Erythroblast (primary cell): ENCODE measurements at regions not wholly inside any gene's neighbourhood (a gene's known extent, or its start where the extent isn't known, plus 50 kb on each side); places are given as distances from the start of the nearest gene placed in this dataset.

Experiments used
- DNase-seq, 2 experiments: peaks; one replicate each; lab custom pipeline; 2025; lab: John Stamatoyannopoulos, UW
- GATA1 ChIP-seq: IDR thresholded peaks from 2 replicates; pipeline ENCODE4 v1.6.1; 2011; ENCODE audit warnings: low read depth, mild to moderate bottlenecking, control low read depth, low read length, moderate library complexity
- POLR2A ChIP-seq: IDR thresholded peaks from 2 replicates; pipeline ENCODE4 v1.6.1; 2011; ENCODE audit warnings: mild to moderate bottlenecking, low read length

GRCh38 chr5:26660116-26660515, 378.3 kb downstream of the CDH9 start:
- TF ChIP-seq GATA1 (no peak), POLR2A (no peak)
- no peak for DNase-seq

GRCh38 chr5:26649000-26649399, 389.4 kb downstream of the CDH9 start:
- no peak for TF ChIP-seq GATA1
- no peak for TF ChIP-seq POLR2A
- no peak for DNase-seq

- DNase-seq, result no peak
- no peak for TF ChIP-seq POLR2A
- no peak for TF ChIP-seq GATA1
Observed at GRCh38 chr5:26647781-26648180, 390.6 kb downstream of the CDH9 start.

GRCh38 chr5:26645659-26646058, 392.7 kb downstream of the CDH9 start:
- no peak for TF ChIP-seq POLR2A
- no peak for TF ChIP-seq GATA1
- DNase-seq, result no peak

GRCh38 chr5:26641492-26641891, 396.9 kb downstream of the CDH9 start:
- DNase-seq, result no peak

GRCh38 chr5:26625099-26625498, 413.3 kb downstream of the CDH9 start:
- DNase-seq, result no peak

More at GRCh38 chr5:26641492-26641891, 396.9 kb downstream of the CDH9 start:
- no peak for TF ChIP-seq GATA1
- no peak for TF ChIP-seq POLR2A

GRCh38 chr5:26622947-26623346, 415.4 kb downstream of the CDH9 start:
- TF ChIP-seq GATA1 (no peak), POLR2A (no peak)
- no peak for DNase-seq

More at GRCh38 chr5:26625099-26625498, 413.3 kb downstream of the CDH9 start:
- TF ChIP-seq GATA1 (no peak), POLR2A (no peak)

GRCh38 chr5:26610577-26610976, 427.8 kb downstream of the CDH9 start:
- DNase-seq, result no peak

GRCh38 chr5:26601563-26601962, 436.8 kb downstream of the CDH9 start:
- no peak for TF ChIP-seq GATA1
- TF ChIP-seq POLR2A, result no peak
- DNase-seq, result no peak

More at GRCh38 chr5:26610577-26610976, 427.8 kb downstream of the CDH9 start:
- no peak for TF ChIP-seq GATA1
- no peak for TF ChIP-seq POLR2A

GRCh38 chr5:26582350-26583045, 455.9 kb downstream of the CDH9 start:
- peak in 1 of 2 experiments; percentile 0 for DNase-seq
- TF ChIP-seq GATA1, result no peak
- no peak for TF ChIP-seq POLR2A

GRCh38 chr5:26579712-26580111, 458.7 kb downstream of the CDH9 start:
- no peak for DNase-seq
- TF ChIP-seq GATA1, result no peak
- no peak for TF ChIP-seq POLR2A

- TF ChIP-seq GATA1, result no peak
- TF ChIP-seq POLR2A, result no peak
- DNase-seq, result no peak
Observed at GRCh38 chr5:26578002-26578401, 460.4 kb downstream of the CDH9 start.

GRCh38 chr5:26572480-26572879, 465.9 kb downstream of the CDH9 start:
- no peak for DNase-seq
- TF ChIP-seq POLR2A, result no peak
- TF ChIP-seq GATA1, result no peak

- no peak for DNase-seq
Observed at GRCh38 chr5:26569929-26570258, 468.5 kb downstream of the CDH9 start.

GRCh38 chr5:26569241-26569928, 469.0 kb downstream of the CDH9 start:
- no peak for DNase-seq
- TF ChIP-seq GATA1, result no peak
- no peak for TF ChIP-seq POLR2A

More at GRCh38 chr5:26569929-26570258, 468.5 kb downstream of the CDH9 start:
- TF ChIP-seq GATA1, result no peak
- TF ChIP-seq POLR2A, result no peak
